NCI-H526 (cell line): ENCODE measurements at regions not wholly inside any gene's neighbourhood (a gene's known extent, or its start where the extent isn't known, plus 50 kb on each side); places are given as distances from the start of the nearest gene placed in this dataset.

Source experiments
- DNase-seq, 2 experiments: peaks; one replicate each; lab custom pipeline; 2025; lab: John Stamatoyannopoulos, UW

DNA sequence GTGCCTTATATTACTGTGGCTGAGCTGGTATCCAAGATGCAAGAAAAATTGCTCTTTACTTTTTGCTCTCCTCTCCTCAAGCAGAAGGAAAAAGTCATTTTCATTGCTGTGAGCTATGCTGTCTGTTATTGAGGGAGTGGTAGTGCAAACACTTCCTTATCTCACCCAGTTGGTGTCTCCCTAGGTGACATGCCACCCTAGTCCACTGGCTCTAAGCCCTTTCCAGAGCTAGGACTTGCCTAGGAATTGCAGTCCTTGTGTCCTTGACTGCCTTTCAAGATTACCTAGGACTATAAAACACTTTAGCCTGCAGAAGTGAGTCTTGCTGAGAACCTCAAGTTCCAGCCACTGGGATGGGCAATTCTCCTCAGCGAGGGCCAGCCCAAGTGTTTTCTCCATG lies 458.3 kb downstream of the MRPL39 start:
- no peak for DNase-seq

- DNase-seq = no peak
Observed at GRCh38 chr21:25139414-25139813, 467.9 kb downstream of the MRPL39 start.

DNA sequence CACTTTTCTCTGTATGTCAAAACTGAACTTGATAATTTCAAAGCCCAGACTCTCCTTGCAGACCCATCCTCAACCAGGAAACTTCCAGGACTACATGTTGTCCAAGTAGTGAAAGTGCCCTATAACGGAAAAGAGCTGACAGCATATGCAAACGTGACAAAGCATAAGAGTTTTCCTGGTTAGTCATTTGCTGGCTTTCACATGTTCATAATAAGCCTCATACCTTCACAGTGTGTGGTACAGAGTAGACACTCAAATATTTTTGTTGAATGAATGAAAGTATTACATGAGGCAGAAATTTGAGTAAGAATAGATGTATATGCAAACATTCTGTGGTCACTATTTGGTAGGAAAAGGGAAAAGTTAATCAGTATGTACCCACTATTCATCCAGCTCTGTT lies 473.3 kb downstream of the MRPL39 start:
- DNase-seq = no peak

DNA sequence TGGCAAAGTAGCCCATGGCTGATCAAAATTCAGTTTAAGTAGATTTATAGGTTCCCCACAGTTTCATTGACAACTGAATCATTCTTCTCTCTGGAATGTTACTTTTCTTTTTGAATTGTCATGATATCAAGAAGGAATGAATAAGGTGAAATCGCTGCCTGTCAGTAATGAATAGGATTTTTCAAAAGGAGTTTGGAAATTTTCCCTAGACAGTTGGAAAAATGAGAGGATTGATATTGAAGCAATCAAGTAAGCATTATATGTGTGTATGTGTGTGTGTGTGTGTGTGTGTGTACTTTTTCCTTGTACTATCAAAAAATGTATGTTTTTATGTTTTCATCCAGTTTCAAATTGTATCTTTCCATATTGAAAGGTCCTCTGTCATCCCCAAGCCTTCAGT lies 479.5 kb downstream of the MRPL39 start:
- DNase-seq = no peak

GRCh38 chr21:25127007-25127406 lies 480.3 kb downstream of the MRPL39 start:
- no peak for DNase-seq

GRCh38 chr21:25126564-25126963 lies 480.7 kb downstream of the MRPL39 start:
- no peak for DNase-seq

GRCh38 chr21:25118648-25119047 lies 488.6 kb downstream of the MRPL39 start:
- DNase-seq = no peak

- DNase-seq = no peak
Observed at GRCh38 chr21:25115021-25115420, 492.3 kb downstream of the MRPL39 start.

DNA sequence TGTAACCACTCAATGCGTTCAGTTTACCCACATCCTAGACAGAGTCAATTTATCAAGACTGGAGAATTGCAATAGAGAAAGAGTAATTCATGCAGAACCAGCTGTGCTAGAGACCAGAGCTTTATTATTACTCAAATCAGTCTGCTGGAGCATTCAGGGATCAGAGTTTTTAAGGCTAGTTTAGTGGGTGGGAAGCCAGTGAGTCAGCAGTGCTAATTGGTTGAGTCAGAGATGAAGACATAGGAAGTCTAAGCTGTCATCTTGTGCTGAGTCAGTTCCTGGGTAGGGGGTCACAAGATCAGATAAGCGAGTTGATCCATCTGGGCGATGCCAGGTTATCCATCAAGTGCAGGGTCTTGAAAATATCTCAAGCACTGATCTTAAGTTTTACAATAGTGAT lies 499.6 kb downstream of the MRPL39 start:
- no peak for DNase-seq

GRCh38 chr21:25103500-25104207 lies 503.6 kb downstream of the MRPL39 start:
- DNase-seq = no peak

GRCh38 chr21:25097648-25098047 lies 509.6 kb downstream of the MRPL39 start:
- no peak for DNase-seq

- DNase-seq = no peak
Observed at GRCh38 chr21:25094695-25095094, 512.6 kb downstream of the MRPL39 start.

GRCh38 chr21:25092441-25093011 lies 514.8 kb downstream of the MRPL39 start:
- DNase-seq = no peak

DNA sequence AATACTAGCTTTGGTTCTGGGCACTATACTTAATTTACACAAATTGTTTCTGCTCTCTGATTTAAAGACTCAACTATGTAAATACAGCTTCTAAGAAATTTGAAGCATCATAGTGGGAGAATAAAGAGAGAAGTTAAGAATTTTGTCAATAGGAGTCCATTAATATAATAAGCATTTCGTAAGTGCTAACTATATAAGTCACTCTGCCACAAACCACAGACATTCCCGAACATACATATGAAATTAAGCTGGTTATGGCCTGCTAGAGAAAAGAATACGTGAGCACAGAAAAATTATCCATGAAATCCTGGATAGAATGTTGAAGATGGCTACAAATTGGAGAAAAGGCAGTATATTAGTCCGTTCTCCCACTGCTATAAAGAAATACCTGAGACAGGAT lies 526.2 kb downstream of the MRPL39 start:
- DNase-seq = no peak

DNA sequence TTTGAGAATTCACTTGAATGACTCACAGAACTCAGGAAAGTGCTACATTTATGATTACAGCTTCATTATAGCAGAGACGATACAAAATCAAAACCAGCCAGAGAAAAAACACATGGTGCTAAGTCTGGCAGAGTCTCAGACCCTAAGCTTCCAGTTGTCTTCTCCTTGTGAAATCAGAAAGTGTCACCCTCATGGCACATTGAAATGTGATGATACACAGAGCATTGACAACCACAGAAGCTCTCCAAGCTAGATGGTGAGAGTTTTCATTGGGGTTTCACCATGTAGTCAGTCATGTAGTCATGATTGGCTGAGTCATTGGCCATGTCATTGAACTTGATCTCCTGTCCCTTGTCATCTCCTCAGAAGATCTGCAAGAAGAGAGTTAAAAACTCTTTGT lies 526.6 kb downstream of the MRPL39 start:
- DNase-seq = no peak

DNA sequence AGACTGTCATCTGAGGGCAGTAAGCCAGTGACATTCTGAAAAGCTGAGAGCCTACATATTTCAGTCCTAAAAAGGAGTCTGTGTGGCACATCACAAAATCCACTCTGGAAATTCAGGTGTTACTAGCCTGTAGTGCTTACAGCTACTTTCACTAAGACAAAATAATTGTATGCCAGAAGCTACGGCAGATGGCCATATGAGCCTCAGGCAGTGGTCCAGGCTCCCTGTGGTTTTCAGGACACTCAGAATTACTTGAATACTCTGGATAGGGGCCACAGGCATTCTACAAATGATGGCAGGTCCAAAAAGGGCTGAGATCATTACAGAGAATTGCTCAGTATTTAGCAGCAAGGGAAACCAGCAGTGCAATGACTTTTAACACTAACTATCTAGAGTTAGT lies 527.1 kb downstream of the MRPL39 start:
- no peak for DNase-seq

DNA sequence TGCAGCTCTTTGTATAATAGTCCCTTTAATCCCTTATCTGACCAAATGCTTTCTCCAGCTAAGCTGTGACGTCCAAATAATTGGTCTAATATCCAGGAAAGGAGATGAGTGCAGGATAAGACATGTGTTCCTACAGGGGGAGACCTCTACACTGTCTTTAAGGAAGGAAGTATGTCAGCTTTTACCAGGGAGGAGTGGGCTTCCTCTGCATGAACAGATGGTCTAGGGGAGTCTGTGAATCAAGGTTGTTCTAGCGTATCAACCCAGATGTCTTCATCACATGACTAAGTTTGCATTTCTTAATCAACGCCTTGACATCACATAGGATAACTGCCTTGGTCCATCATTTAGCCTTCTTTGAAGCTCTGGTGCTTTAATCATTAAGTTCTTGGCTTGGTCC lies 528.2 kb downstream of the MRPL39 start:
- DNase-seq = no peak

DNA sequence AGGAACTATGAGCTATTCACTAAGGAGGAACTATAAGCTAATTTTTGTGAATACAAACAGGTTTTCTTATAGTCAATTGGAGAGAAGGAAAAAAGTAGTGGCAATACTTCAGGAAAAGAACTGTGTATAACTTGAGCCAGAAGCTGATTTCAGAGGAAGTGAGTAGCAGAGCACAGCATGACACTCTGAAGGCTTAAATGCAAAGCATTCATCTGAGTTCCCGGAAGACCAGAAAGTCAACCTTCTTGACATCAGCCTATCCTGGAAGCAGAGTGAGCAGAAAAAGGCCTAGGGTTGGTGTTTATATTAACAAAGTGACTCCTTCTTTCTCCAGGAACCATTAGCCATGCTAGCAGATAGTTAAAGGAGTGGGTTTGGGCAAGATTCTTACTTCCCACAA lies 545.2 kb downstream of the MRPL39 start:
- DNase-seq = no peak

- no peak for DNase-seq
Observed at GRCh38 chr21:25054689-25055088, 552.6 kb downstream of the MRPL39 start.

DNA sequence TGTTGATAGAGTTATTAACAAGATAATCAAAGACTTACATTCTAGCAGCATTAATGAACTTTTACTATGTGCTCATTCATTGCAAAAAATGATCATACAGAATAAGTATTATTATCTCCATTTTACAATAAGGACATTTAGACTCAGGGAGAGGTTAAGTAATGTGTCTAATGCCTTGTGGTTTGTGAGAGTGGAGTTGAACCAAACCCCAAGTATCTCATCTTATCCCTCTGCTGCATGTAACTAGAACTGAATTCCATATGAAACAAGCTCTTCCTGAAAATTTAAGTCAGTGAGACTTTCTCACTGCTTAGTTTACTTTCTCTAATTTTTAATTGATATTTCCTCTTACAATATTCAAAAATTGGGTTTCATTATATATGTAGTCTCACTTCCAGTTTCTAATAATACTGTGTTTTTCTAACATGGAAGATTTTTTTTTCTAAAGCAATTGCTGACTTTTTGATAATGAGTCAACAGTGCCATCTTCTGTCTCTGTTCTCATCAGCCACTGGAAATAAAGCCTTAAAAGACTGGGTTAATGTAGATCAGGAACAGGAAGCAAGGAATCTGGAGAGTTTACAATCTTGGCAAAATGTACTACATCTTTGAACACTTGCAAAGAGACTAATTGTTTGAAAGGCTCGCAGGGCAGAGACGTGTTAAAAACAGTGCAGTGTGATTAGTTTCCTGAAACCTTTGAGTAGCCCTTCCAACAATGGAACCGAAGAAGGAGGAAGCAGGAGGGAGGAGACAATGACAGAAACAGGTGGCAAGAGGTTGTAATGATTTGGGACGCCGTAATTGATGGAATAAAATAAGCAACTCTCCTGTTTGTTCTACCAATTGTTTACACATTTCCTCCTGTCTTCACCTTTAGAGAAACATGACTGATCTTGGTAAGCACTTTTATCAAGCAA lies 567.6 kb downstream of the MRPL39 start:
- peak in 1 of 2 experiments; percentile 9 for DNase-seq

DNA sequence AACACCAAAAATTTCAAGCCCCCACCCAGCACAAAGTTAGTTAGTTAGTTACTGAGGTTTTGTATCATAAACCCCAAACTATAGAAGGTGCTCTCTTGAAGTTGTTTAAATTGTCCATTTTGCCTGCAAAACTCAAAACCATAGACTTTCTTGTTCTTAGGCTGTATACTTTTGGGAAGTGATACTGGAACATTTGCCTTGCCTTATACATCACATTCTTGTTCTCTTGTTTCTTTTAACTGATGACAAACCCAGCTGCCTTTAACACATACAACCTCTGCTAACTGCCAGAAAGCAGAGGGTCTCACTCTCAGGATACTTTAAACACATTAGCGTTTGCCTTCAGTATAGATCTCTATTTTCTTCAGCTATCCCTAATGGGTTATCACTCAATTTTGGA lies 570.5 kb downstream of the MRPL39 start:
- no peak for DNase-seq

- DNase-seq = no peak
Observed at GRCh38 chr21:25031750-25032149, 575.5 kb downstream of the MRPL39 start.

- no peak for DNase-seq
Observed at GRCh38 chr21:25029580-25029979, 577.7 kb downstream of the MRPL39 start.
